ENCODE measurements at regions not wholly inside any gene's neighbourhood (a gene's known extent, or its start where the extent isn't known, plus 50 kb on each side); places are given as distances from the start of the nearest gene placed in this dataset.

GRCh38 chr17:51423421-51424160, 163.2 kb downstream of the UTP18 start:
- Histone ChIP-seq H3K27ac (no peak overlapping the region), H3K9me3 (no peaks in the 10 kb centered on the region), H3K36me3 (no peaks in the 10 kb centered on the region), H3K4me3 (no peak overlapping the region), H3K27me3 (no peaks in the 10 kb centered on the region), H3K4me1 (no peaks in the 10 kb centered on the region)
- peak; percentile 37 to 67 for DNase-seq (ENCODE audit: extremely low spot score in 2 of 2)
- intact Hi-C loops (cut with DNase I), result no loop called here
- TF ChIP-seq POLR2AphosphoS5 (IDR thresholded peaks at IDR 0.05; ENCODE audit: insufficient read depth in 1 of 2, low read depth in 1 of 2) (no peak), CTCF (IDR thresholded peaks at IDR 0.05) (no peak), POLR2A (IDR thresholded peaks at IDR 0.05) (no peak)

GRCh38 chr17:51425773-51426172, 165.4 kb downstream of the UTP18 start:
- Histone ChIP-seq H3K27me3 (no peaks in the 10 kb centered on the region), H3K27ac (no peak overlapping the region), H3K4me3 (no peak overlapping the region), H3K9me3 (no peaks in the 10 kb centered on the region), H3K36me3 (no peaks in the 10 kb centered on the region), H3K4me1 (no peaks in the 10 kb centered on the region)
- DNase-seq (ENCODE audit: extremely low spot score in 2 of 2), result peak in 1 of 2 donors; percentile 8
- TF ChIP-seq CTCF (IDR thresholded peaks at IDR 0.05), result no peak
- no peak for TF ChIP-seq POLR2AphosphoS5 (IDR thresholded peaks at IDR 0.05; ENCODE audit: insufficient read depth in 1 of 2, low read depth in 1 of 2)
- TF ChIP-seq POLR2A (IDR thresholded peaks at IDR 0.05), result no peak
- intact Hi-C loops (cut with DNase I), result no loop called here

GRCh38 chr17:51427323-51427811, 167.0 kb downstream of the UTP18 start:
- no peaks in the 10 kb centered on the region for H3K4me1 ChIP-seq

GRCh38 chr17:51427856-51428255, 167.5 kb downstream of the UTP18 start:
- no peak overlapping the region for H3K4me3 ChIP-seq
- no peaks in the 10 kb centered on the region for H3K9me3 ChIP-seq
- no peaks in the 10 kb centered on the region for H3K4me1 ChIP-seq
- no peak for TF ChIP-seq POLR2AphosphoS5 (IDR thresholded peaks at IDR 0.05; ENCODE audit: insufficient read depth in 1 of 2, low read depth in 1 of 2)
- TF ChIP-seq CTCF (IDR thresholded peaks at IDR 0.05), result no peak
- TF ChIP-seq POLR2A (IDR thresholded peaks at IDR 0.05), result no peak
- no peak overlapping the region for H3K27ac ChIP-seq
- no peaks in the 10 kb centered on the region for H3K27me3 ChIP-seq
- DNase-seq (ENCODE audit: extremely low spot score in 2 of 2), result no peak
- intact Hi-C loops (cut with DNase I), result no loop called here
- H3K36me3 ChIP-seq, result no peaks in the 10 kb centered on the region

More at GRCh38 chr17:51427323-51427811, 167.0 kb downstream of the UTP18 start:
- no peak for DNase-seq (ENCODE audit: extremely low spot score in 2 of 2)
- H3K27me3 ChIP-seq, result no peaks in the 10 kb centered on the region
- no peaks in the 10 kb centered on the region for H3K36me3 ChIP-seq
- intact Hi-C loops (cut with DNase I), result no loop called here
- no peaks in the 10 kb centered on the region for H3K9me3 ChIP-seq
- TF ChIP-seq POLR2AphosphoS5 (IDR thresholded peaks at IDR 0.05; ENCODE audit: insufficient read depth in 1 of 2, low read depth in 1 of 2) (no peak), POLR2A (IDR thresholded peaks at IDR 0.05) (no peak), CTCF (IDR thresholded peaks at IDR 0.05) (no peak)
- H3K4me3 ChIP-seq, result no peak overlapping the region
- H3K27ac ChIP-seq, result no peak overlapping the region
